GM18858 (cell line): ENCODE measurements at regions not wholly inside any gene's neighbourhood (a gene's known extent, or its start where the extent isn't known, plus 50 kb on each side); places are given as distances from the start of the nearest gene placed in this dataset.
"Not testable (repeated sequence)": the region's sequence is repeated elsewhere in the genome, so short reads cannot be mapped to it uniquely, and the experiment has no call there.

Experiments used
- ATAC-seq: cut with Tn5 transposase; IDR thresholded peaks from one replicate; pipeline ENCODE4 v1.9.1; 2021; ENCODE audit not compliant: unreplicated experiment

GRCh38 chr2:158866082-158866481 lies 71.0 kb downstream of the DAPL1 start:
- not testable (repeated sequence) for ATAC-seq

GRCh38 chr2:158867531-158868191 lies 72.5 kb downstream of the DAPL1 start:
- ATAC-seq = not testable (repeated sequence)

- ATAC-seq = not testable (repeated sequence)
Observed at GRCh38 chr2:158868386-158868785, 73.3 kb downstream of the DAPL1 start.

GRCh38 chr2:158869122-158869521 lies 74.0 kb downstream of the DAPL1 start:
- not testable (repeated sequence) for ATAC-seq

- not testable (repeated sequence) for ATAC-seq
Observed at GRCh38 chr2:158869609-158870008, 74.5 kb downstream of the DAPL1 start.

- ATAC-seq = no peak
Observed at GRCh38 chr2:158878003-158878402, 82.9 kb downstream of the DAPL1 start.

- no peak for ATAC-seq
Observed at GRCh38 chr2:158879229-158879903, 84.2 kb downstream of the DAPL1 start.

GRCh38 chr2:158882297-158882696 lies 86.1 kb upstream of the TANC1 start:
- no peak for ATAC-seq

- not testable (repeated sequence) for ATAC-seq
Observed at GRCh38 chr2:158884552-158884951, 83.9 kb upstream of the TANC1 start.

- ATAC-seq = not testable (repeated sequence)
Observed at GRCh38 chr2:158885018-158885678, 83.3 kb upstream of the TANC1 start.

- ATAC-seq = not testable (repeated sequence)
Observed at GRCh38 chr2:158885679-158886050, 82.8 kb upstream of the TANC1 start.

GRCh38 chr2:158889135-158889853 lies 79.1 kb upstream of the TANC1 start:
- ATAC-seq = peak; percentile 57

GRCh38 chr2:158890296-158890905 lies 78.0 kb upstream of the TANC1 start:
- ATAC-seq = no peak

GRCh38 chr2:158893026-158893425 lies 75.4 kb upstream of the TANC1 start:
- ATAC-seq = no peak

GRCh38 chr2:158893474-158893873 lies 75.0 kb upstream of the TANC1 start:
- no peak for ATAC-seq

GRCh38 chr2:158894078-158894477 lies 74.4 kb upstream of the TANC1 start:
- ATAC-seq = no peak

GRCh38 chr2:158894572-158894971 lies 73.9 kb upstream of the TANC1 start:
- ATAC-seq = no peak

- no peak for ATAC-seq
Observed at GRCh38 chr2:158900345-158900744, 68.1 kb upstream of the TANC1 start.

GRCh38 chr2:158902005-158902398 lies 66.4 kb upstream of the TANC1 start:
- no peak for ATAC-seq

- no peak for ATAC-seq
Observed at GRCh38 chr2:158903711-158904405, 64.6 kb upstream of the TANC1 start.
